Smooth muscle cell (in vitro differentiated cells): ENCODE measurements at regions not wholly inside any gene's neighbourhood (a gene's known extent, or its start where the extent isn't known, plus 50 kb on each side); places are given as distances from the start of the nearest gene placed in this dataset.

Experiments used
- DNase-seq: peaks from one replicate; lab custom pipeline; 2025; ENCODE audit not compliant: unreplicated experiment; lab: John Stamatoyannopoulos, UW
- H2AFZ ChIP-seq: fragments of 200-600 bp; sonication (generic); 2 replicates; pipeline ENCODE4 v1.6.0; 2016; ENCODE audit warnings: antibody characterized with exemption, low read depth, mild to moderate bottlenecking
- H3F3A ChIP-seq: fragments of 200-600 bp; sonication (generic); 2 replicates; pipeline ENCODE4 v1.6.0; 2017; ENCODE audit warnings: antibody characterized with exemption, low read depth
- H3K27ac ChIP-seq: fragments of 200-600 bp; sonication (generic); 2 replicates; pipeline ENCODE4 v1.5.1; 2016; ENCODE audit warnings: low read depth, mild to moderate bottlenecking
- H3K27me3 ChIP-seq: fragments of 200-600 bp; sonication (generic); 2 replicates; pipeline ENCODE4 v1.6.1; 2016; ENCODE audit warnings: low read depth, mild to moderate bottlenecking
- H3K36me3 ChIP-seq: fragments of 200-600 bp; sonication (generic); 2 replicates; pipeline ENCODE4 v1.5.1; 2016; ENCODE audit warnings: low read depth
- H3K4me1 ChIP-seq: fragments of 200-600 bp; sonication (generic); 2 replicates; pipeline ENCODE4 v1.5.1; 2016; ENCODE audit warnings: low read depth
- H3K4me2 ChIP-seq: fragments of 200-600 bp; sonication (generic); 2 replicates; pipeline ENCODE4 v1.6.0; 2016; ENCODE audit warnings: mild to moderate bottlenecking
- H3K4me3 ChIP-seq: fragments of 200-600 bp; sonication (generic); 2 replicates; pipeline ENCODE4 v1.5.1; 2016; ENCODE audit warnings: mild to moderate bottlenecking
- H3K79me2 ChIP-seq: fragments of 200-600 bp; sonication (generic); 2 replicates; pipeline ENCODE4 v1.6.0; 2016; ENCODE audit warnings: low read depth, mild to moderate bottlenecking
- H3K9ac ChIP-seq: fragments of 200-600 bp; sonication (generic); 2 replicates; pipeline ENCODE4 v1.6.0; 2016; ENCODE audit warnings: low read depth
- H3K9me3 ChIP-seq: fragments of 200-600 bp; sonication (generic); replicated peaks from 2 replicates; pipeline ENCODE4 v1.5.1; 2016; ENCODE audit warnings: low read depth
- H4K20me1 ChIP-seq: fragments of 200-600 bp; sonication (generic); 2 replicates; pipeline ENCODE4 v1.6.0; 2016; ENCODE audit warnings: low read depth
- CTCF ChIP-seq: fragments of 200-600 bp; sonication (generic); IDR thresholded peaks from 2 replicates; pipeline ENCODE4 v1.5.1; 2017; ENCODE audit warnings: borderline replicate concordance, mild to moderate bottlenecking, antibody characterized with exemption; ENCODE audit not compliant: insufficient read depth, poor library complexity, severe bottlenecking
- WGBS: methylation state at CpG from one replicate; pipeline ENCODE4 v1.1.7; 2016; ENCODE audit warnings: low lambda C conversion rate; 5-methylcytosine and 5-hydroxymethylcytosine counted together

- H2AFZ ChIP-seq = no peak overlapping the region
- H3K9ac ChIP-seq = no peak overlapping the region
- no peaks in the 10 kb centered on the region for H3K4me1 ChIP-seq
- no peaks in the 10 kb centered on the region for H3K79me2 ChIP-seq
- no peaks in the 10 kb centered on the region for H3K9me3 ChIP-seq
- no peak for TF ChIP-seq CTCF
- 93% methylated on average over 1 of the region's 1 CpG for WGBS
- H3K27me3 ChIP-seq = peaks cover 4% of the 10 kb centered on the region
- H3K4me3 ChIP-seq = no peak overlapping the region
- no peaks in the 10 kb centered on the region for H3F3A ChIP-seq
- no peaks in the 10 kb centered on the region for H4K20me1 ChIP-seq
- DNase-seq = no peak
- no peaks in the 10 kb centered on the region for H3K36me3 ChIP-seq
- no peak overlapping the region for H3K27ac ChIP-seq
- no peak overlapping the region for H3K4me2 ChIP-seq
Measured at GRCh38 chr18:42157420-42157819, 202.4 kb downstream of the PIK3C3 start.

GRCh38 chr18:42157878-42158277 lies 202.8 kb downstream of the PIK3C3 start:
- H3K4me1 ChIP-seq = no peaks in the 10 kb centered on the region
- no peak overlapping the region for H3K4me3 ChIP-seq
- H3K79me2 ChIP-seq = no peaks in the 10 kb centered on the region
- H2AFZ ChIP-seq = no peak overlapping the region
- H3K27ac ChIP-seq = no peak overlapping the region
- H3K9me3 ChIP-seq = no peaks in the 10 kb centered on the region
- H3K4me2 ChIP-seq = no peak overlapping the region
- WGBS = 88% methylated on average over 2 of the region's 2 CpGs
- no peak for TF ChIP-seq CTCF
- H3K36me3 ChIP-seq = no peaks in the 10 kb centered on the region
- peaks cover 4% of the 10 kb centered on the region for H3K27me3 ChIP-seq
- H4K20me1 ChIP-seq = no peaks in the 10 kb centered on the region
- H3F3A ChIP-seq = no peaks in the 10 kb centered on the region
- DNase-seq = no peak
- no peak overlapping the region for H3K9ac ChIP-seq

- Histone ChIP-seq H2AFZ (no peak overlapping the region), H3K4me1 (no peaks in the 10 kb centered on the region), H3K4me3 (no peak overlapping the region), H3K9ac (no peak overlapping the region), H3K79me2 (no peaks in the 10 kb centered on the region), H3K36me3 (no peaks in the 10 kb centered on the region), H4K20me1 (no peaks in the 10 kb centered on the region), H3K27me3 (peaks cover 4% of the 10 kb centered on the region), H3K27ac (no peak overlapping the region), H3F3A (no peaks in the 10 kb centered on the region), H3K4me2 (no peak overlapping the region), H3K9me3 (no peaks in the 10 kb centered on the region)
- WGBS = 94% methylated on average over 3 of the region's 3 CpGs
- TF ChIP-seq CTCF = no peak
- DNase-seq = no peak
Measured at GRCh38 chr18:42159146-42159545, 204.1 kb downstream of the PIK3C3 start.

- Histone ChIP-seq H3K79me2 (no peaks in the 10 kb centered on the region), H4K20me1 (no peaks in the 10 kb centered on the region), H3K36me3 (no peaks in the 10 kb centered on the region), H3K27me3 (peaks cover 4% of the 10 kb centered on the region), H3K9ac (no peak overlapping the region), H3K4me3 (no peak overlapping the region), H3K4me2 (no peak overlapping the region), H3K9me3 (no peaks in the 10 kb centered on the region), H3K27ac (no peak overlapping the region), H3F3A (no peaks in the 10 kb centered on the region), H3K4me1 (no peaks in the 10 kb centered on the region), H2AFZ (no peak overlapping the region)
- 100% methylated on average over 1 of the region's 1 CpG for WGBS
- DNase-seq = no peak
- no peak for TF ChIP-seq CTCF
Measured at GRCh38 chr18:42163321-42163720, 208.3 kb downstream of the PIK3C3 start.
